Panc1 (cell line): ENCODE measurements at regions not wholly inside any gene's neighbourhood (a gene's known extent, or its start where the extent isn't known, plus 50 kb on each side); places are given as distances from the start of the nearest gene placed in this dataset.

Experiments
- CTCF ChIP-seq: fragments of 450-650 bp; IDR thresholded peaks from 2 replicates; pipeline ENCODE4 v1.5.1; 2017; ENCODE audit warnings: mild to moderate bottlenecking
- POLR2AphosphoS5 ChIP-seq: IDR thresholded peaks from 2 replicates; pipeline ENCODE4 v1.6.1; 2012; ENCODE audit warnings: mild to moderate bottlenecking, low read depth, low read length, moderate library complexity

- TF ChIP-seq POLR2AphosphoS5 (no peak), CTCF (no peak)
Measured at GRCh38 chr6:12369781-12370262, 79.7 kb downstream of the EDN1 start.
